22Rv1 (cell line): ENCODE measurements at regions not wholly inside any gene's neighbourhood (a gene's known extent, or its start where the extent isn't known, plus 50 kb on each side); places are given as distances from the start of the nearest gene placed in this dataset.

Experiments used
- ZFX ChIP-seq: fragments of 450-650 bp; IDR thresholded peaks from 2 replicates; pipeline ENCODE4 v1.6.1; 2017; ENCODE audit warnings: antibody characterized with exemption, borderline replicate concordance
- TF ChIP-seq, protein P1 (sequence below): fragments of 450-650 bp; IDR thresholded peaks from 2 replicates; pipeline ENCODE4 v1.5.1; 2017; ENCODE audit warnings: mild to moderate bottlenecking

DNA sequence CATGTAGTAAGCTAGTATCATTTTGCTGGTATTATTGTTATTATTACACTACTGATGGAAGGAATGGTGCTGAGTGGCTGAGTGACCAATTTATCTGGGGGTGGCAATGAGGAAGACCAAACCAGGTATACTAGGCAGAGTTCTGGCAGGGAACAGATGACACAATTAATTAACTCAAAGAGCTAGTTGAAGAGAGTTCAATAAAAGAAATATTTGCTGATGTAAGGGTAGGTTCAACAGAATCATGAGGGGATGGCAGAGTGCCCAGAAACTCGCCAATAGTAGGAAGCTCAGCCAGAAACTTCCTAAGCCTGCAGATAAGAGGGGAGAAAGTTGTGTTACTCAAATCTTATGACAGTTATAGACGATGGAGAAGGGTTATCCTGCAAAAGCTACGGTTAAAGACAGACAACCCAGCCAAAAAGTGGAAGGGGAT lies 352.5 kb downstream of the KCNJ2 start:
- TF ChIP-seq, protein P1, sequence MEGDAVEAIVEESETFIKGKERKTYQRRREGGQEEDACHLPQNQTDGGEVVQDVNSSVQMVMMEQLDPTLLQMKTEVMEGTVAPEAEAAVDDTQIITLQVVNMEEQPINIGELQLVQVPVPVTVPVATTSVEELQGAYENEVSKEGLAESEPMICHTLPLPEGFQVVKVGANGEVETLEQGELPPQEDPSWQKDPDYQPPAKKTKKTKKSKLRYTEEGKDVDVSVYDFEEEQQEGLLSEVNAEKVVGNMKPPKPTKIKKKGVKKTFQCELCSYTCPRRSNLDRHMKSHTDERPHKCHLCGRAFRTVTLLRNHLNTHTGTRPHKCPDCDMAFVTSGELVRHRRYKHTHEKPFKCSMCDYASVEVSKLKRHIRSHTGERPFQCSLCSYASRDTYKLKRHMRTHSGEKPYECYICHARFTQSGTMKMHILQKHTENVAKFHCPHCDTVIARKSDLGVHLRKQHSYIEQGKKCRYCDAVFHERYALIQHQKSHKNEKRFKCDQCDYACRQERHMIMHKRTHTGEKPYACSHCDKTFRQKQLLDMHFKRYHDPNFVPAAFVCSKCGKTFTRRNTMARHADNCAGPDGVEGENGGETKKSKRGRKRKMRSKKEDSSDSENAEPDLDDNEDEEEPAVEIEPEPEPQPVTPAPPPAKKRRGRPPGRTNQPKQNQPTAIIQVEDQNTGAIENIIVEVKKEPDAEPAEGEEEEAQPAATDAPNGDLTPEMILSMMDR, result no peak
- TF ChIP-seq ZFX, result no peak
